PC-3 (cell line): ENCODE measurements at regions not wholly inside any gene's neighbourhood (a gene's known extent, or its start where the extent isn't known, plus 50 kb on each side); places are given as distances from the start of the nearest gene placed in this dataset.

Experiments used
- ATAC-seq: fragments of 200-7000 bp; cut with Tn5 transposase; 2 replicates; pipeline ENCODE4 v1.9.1; 2020; ENCODE audit warnings: mild to moderate bottlenecking, moderate library complexity
- BruUV-seq: library from RNA; stranded (reverse); fragments of 400-500 nt; replicated peaks from 2 replicates; lab custom pipeline; 2021; lab: Mats Ljungman, UMichigan
- CTCF ChIA-PET: fragments of 300-600 bp; sonication (Branson Sonifier 250); formaldehyde crosslinking; loops from one replicate; lab custom pipeline; 2022; ENCODE audit warnings: antibody characterized with exemption; lab: Charles Lee
- POLR2A ChIA-PET: fragments of 300-600 bp; sonication (Branson Sonifier 250); formaldehyde crosslinking; loops from one replicate; lab custom pipeline; 2022; ENCODE audit warnings: antibody characterized with exemption; ENCODE audit not compliant: unreplicated experiment; lab: Charles Lee
- DNase-seq: peaks from one replicate; pipeline ENCODE4 v3.0.0-alpha.2; 2015
- H2AFZ ChIP-seq: fragments of 300-600 bp; sonication (generic); 2 replicates; pipeline ENCODE4 v1.6.0; 2016; ENCODE audit warnings: antibody characterized with exemption, low read length
- H3F3A ChIP-seq: fragments of 300-600 bp; sonication (generic); one replicate; pipeline ENCODE4 v1.6.0; 2017; ENCODE audit warnings: antibody characterized with exemption, low read length, control low read depth, mild to moderate bottlenecking; ENCODE audit not compliant: unreplicated experiment
- H3K27ac ChIP-seq: fragments of 300-600 bp; sonication (generic); 2 replicates; pipeline ENCODE4 v1.5.1; 2016; ENCODE audit warnings: mild to moderate bottlenecking, low read length
- H3K27me3 ChIP-seq: fragments of 300-600 bp; sonication (generic); 2 replicates; pipeline ENCODE4 v1.6.1; 2016; ENCODE audit warnings: low read length, mixed read lengths
- H3K36me3 ChIP-seq: fragments of 300-600 bp; sonication (generic); 2 replicates; pipeline ENCODE4 v1.6.1; 2016; ENCODE audit warnings: low read depth, mixed run types, low read length, mixed read lengths
- H3K4me1 ChIP-seq: fragments of 300-600 bp; sonication (generic); 2 replicates; pipeline ENCODE4 v1.5.1; 2016; ENCODE audit warnings: low read length; ENCODE audit not compliant: insufficient read depth
- H3K4me2 ChIP-seq: fragments of 300-600 bp; sonication (generic); 2 replicates; pipeline ENCODE4 v1.6.0; 2016; ENCODE audit warnings: low read length
- H3K4me3 ChIP-seq: fragments of 300-600 bp; sonication (generic); 2 replicates; pipeline ENCODE4 v1.5.1; 2016; ENCODE audit warnings: mild to moderate bottlenecking, low read length, mixed read lengths
- H3K79me2 ChIP-seq: fragments of 300-600 bp; sonication (generic); 2 replicates; pipeline ENCODE4 v1.6.1; 2017; ENCODE audit warnings: low read length, mixed read lengths
- H3K9ac ChIP-seq: fragments of 300-600 bp; sonication (generic); 2 replicates; pipeline ENCODE4 v1.6.0; 2016; ENCODE audit warnings: mild to moderate bottlenecking, low read length
- H3K9me2 ChIP-seq: fragments of 300-600 bp; sonication (generic); replicated peaks from 2 replicates; pipeline ENCODE4 v1.6.1; 2016; ENCODE audit warnings: mixed run types, low read length, mixed read lengths
- H3K9me3 ChIP-seq: fragments of 300-600 bp; sonication (generic); 2 replicates; pipeline ENCODE4 v1.6.1; 2016; ENCODE audit warnings: low read length, mixed read lengths
- H4K20me1 ChIP-seq: fragments of 300-600 bp; sonication (generic); 2 replicates; pipeline ENCODE4 v1.6.1; 2016; ENCODE audit warnings: low read length, mixed read lengths
- CTCF ChIP-seq: fragments of 300-600 bp; sonication (generic); conservative IDR thresholded peaks from 2 replicates; pipeline ENCODE4 v1.5.1; 2017; ENCODE audit warnings: antibody characterized with exemption, low read depth, mild to moderate bottlenecking, low read length
- EZH2 ChIP-seq: fragments of 300-600 bp; sonication (generic); IDR thresholded peaks from one replicate; pipeline ENCODE4 v1.6.1; 2017; ENCODE audit warnings: antibody characterized with exemption, mild to moderate bottlenecking, low read length; ENCODE audit not compliant: unreplicated experiment
- EZH2phosphoT487 ChIP-seq: fragments of 300-600 bp; sonication (generic); IDR thresholded peaks from 2 replicates; pipeline ENCODE4 v1.6.1; 2018; ENCODE audit warnings: mild to moderate bottlenecking, antibody characterized with exemption, low read length, borderline replicate concordance
- intact Hi-C: fragments of 100-400 bp; cut with micrococcal nuclease; formaldehyde crosslinking; loops from 2 replicates; pipeline ENCODE4 v1.9.0; 2023

GRCh38 chr11:10916665-10917064 is 58.8 kb upstream of the ZBED5 start:
- no peak for TF ChIP-seq CTCF
- TF ChIP-seq EZH2phosphoT487 = no peak
- no peak for TF ChIP-seq EZH2
- Histone ChIP-seq H3K4me3 (no peak overlapping the region), H3K27me3 (no peaks in the 10 kb centered on the region), H3K79me2 (no peaks in the 10 kb centered on the region), H3K36me3 (no peaks in the 10 kb centered on the region), H3K9ac (no peak overlapping the region), H3K4me2 (no peak overlapping the region), H4K20me1 (no peaks in the 10 kb centered on the region), H3K9me2 (no peaks in the 10 kb centered on the region), H3K9me3 (no peaks in the 10 kb centered on the region), H3K27ac (no peak overlapping the region), H2AFZ (no peak overlapping the region), H3F3A (no peaks in the 10 kb centered on the region), H3K4me1 (no peaks in the 10 kb centered on the region)
- POLR2A ChIA-PET = no interaction called here
- intact Hi-C loops = no loop called here
- CTCF ChIA-PET = no interaction called here
- ATAC-seq (no peak), DNase-seq (no peak)
- BruUV-seq = no TSS peak

GRCh38 chr11:10914050-10914449 is 56.2 kb upstream of the ZBED5 start:
- DNase-seq (no peak), ATAC-seq (no peak)
- intact Hi-C loops = no loop called here
- no peaks in the 10 kb centered on the region for H3K27me3 ChIP-seq
- peaks cover 7% of the 10 kb centered on the region for H3K4me1 ChIP-seq
- H3K79me2 ChIP-seq = no peaks in the 10 kb centered on the region
- no peak overlapping the region for H3K4me2 ChIP-seq
- POLR2A ChIA-PET = no interaction called here
- CTCF ChIA-PET = interaction anchor here (0.6 to 1.2 kb wide), 2 partner anchors 15 to 20 kb away, joined by 4 read pairs; no protein-coding TSS in a partner anchor
- H3K4me3 ChIP-seq = no peak overlapping the region
- no peaks in the 10 kb centered on the region for H3F3A ChIP-seq
- H2AFZ ChIP-seq = no peak overlapping the region
- no peaks in the 10 kb centered on the region for H4K20me1 ChIP-seq
- no peaks in the 10 kb centered on the region for H3K36me3 ChIP-seq
- H3K9me3 ChIP-seq = no peaks in the 10 kb centered on the region
- no peak overlapping the region for H3K27ac ChIP-seq
- TF ChIP-seq EZH2phosphoT487 (no peak), CTCF (no peak), EZH2 (no peak)
- no peaks in the 10 kb centered on the region for H3K9me2 ChIP-seq
- no TSS peak for BruUV-seq
- H3K9ac ChIP-seq = no peak overlapping the region

- H2AFZ ChIP-seq = no peak overlapping the region
- no peaks in the 10 kb centered on the region for H3F3A ChIP-seq
- TF ChIP-seq EZH2 = no peak
- no peak for TF ChIP-seq EZH2phosphoT487
- TF ChIP-seq CTCF = no peak
- H4K20me1 ChIP-seq = no peaks in the 10 kb centered on the region
- H3K4me2 ChIP-seq = no peak overlapping the region
- ATAC-seq = no peak
- no peaks in the 10 kb centered on the region for H3K36me3 ChIP-seq
- DNase-seq = no peak
- no peaks in the 10 kb centered on the region for H3K79me2 ChIP-seq
- no peak overlapping the region for H3K27ac ChIP-seq
- H3K4me3 ChIP-seq = no peak overlapping the region
- BruUV-seq = no TSS peak
- H3K4me1 ChIP-seq = peaks cover 17% of the 10 kb centered on the region
- POLR2A ChIA-PET = no interaction called here
- H3K9ac ChIP-seq = no peak overlapping the region
- no peaks in the 10 kb centered on the region for H3K9me2 ChIP-seq
- H3K27me3 ChIP-seq = no peaks in the 10 kb centered on the region
- H3K9me3 ChIP-seq = no peaks in the 10 kb centered on the region
- intact Hi-C loops = no loop called here
- CTCF ChIA-PET = no interaction called here
These were observed 55.2 kb upstream of the ZBED5 start for GRCh38 chr11:10913075-10913474.
